ENCODE measurements at regions not wholly inside any gene's neighbourhood (a gene's known extent, or its start where the extent isn't known, plus 50 kb on each side); places are given as distances from the start of the nearest gene placed in this dataset.

- TF ChIP-seq, protein P1, sequence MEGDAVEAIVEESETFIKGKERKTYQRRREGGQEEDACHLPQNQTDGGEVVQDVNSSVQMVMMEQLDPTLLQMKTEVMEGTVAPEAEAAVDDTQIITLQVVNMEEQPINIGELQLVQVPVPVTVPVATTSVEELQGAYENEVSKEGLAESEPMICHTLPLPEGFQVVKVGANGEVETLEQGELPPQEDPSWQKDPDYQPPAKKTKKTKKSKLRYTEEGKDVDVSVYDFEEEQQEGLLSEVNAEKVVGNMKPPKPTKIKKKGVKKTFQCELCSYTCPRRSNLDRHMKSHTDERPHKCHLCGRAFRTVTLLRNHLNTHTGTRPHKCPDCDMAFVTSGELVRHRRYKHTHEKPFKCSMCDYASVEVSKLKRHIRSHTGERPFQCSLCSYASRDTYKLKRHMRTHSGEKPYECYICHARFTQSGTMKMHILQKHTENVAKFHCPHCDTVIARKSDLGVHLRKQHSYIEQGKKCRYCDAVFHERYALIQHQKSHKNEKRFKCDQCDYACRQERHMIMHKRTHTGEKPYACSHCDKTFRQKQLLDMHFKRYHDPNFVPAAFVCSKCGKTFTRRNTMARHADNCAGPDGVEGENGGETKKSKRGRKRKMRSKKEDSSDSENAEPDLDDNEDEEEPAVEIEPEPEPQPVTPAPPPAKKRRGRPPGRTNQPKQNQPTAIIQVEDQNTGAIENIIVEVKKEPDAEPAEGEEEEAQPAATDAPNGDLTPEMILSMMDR (IDR thresholded peaks at IDR 0.05), result no peak
- TF ChIP-seq POLR2AphosphoS5 (IDR thresholded peaks at IDR 0.05; ENCODE audit: insufficient read depth in 1 of 2, low read depth in 1 of 2) (no peak), POLR2A (IDR thresholded peaks at IDR 0.05) (no peak)
Measured at GRCh38 chr17:15048381-15048780, 216.7 kb downstream of the PMP22 start.
